Suprapubic skin (tissue), 4 donors: ENCODE measurements at regions not wholly inside any gene's neighbourhood (a gene's known extent, or its start where the extent isn't known, plus 50 kb on each side); places are given as distances from the start of the nearest gene placed in this dataset.

Experiments
- DNase-seq, 2 donors: peaks; one replicate each; pipeline ENCODE4 v3.0.0-alpha.2; 2019; ENCODE audit warnings: low spot score in 2 of 2
- H3K27ac ChIP-seq: fragments of 200-600 bp; sonication (generic); one replicate; pipeline ENCODE4 v1.5.1; 2019
- H3K27me3 ChIP-seq: fragments of 200-600 bp; sonication (generic); one replicate; pipeline ENCODE4 v1.5.1; 2019
- H3K36me3 ChIP-seq: fragments of 200-600 bp; sonication (generic); one replicate; pipeline ENCODE4 v1.5.1; 2019
- H3K4me1 ChIP-seq: fragments of 200-600 bp; sonication (generic); one replicate; pipeline ENCODE4 v1.5.1; 2019
- H3K4me3 ChIP-seq: fragments of 200-600 bp; sonication (generic); one replicate; pipeline ENCODE4 v1.5.1; 2019; ENCODE audit warnings: mild to moderate bottlenecking
- H3K9me3 ChIP-seq: fragments of 200-600 bp; sonication (generic); one replicate; pipeline ENCODE4 v1.5.1; 2019
- EP300 ChIP-seq: sonication (generic); formaldehyde crosslinking; IDR thresholded peaks from one replicate; pipeline ENCODE4 v1.6.1; 2017; ENCODE audit warnings: antibody characterized with exemption
- POLR2A ChIP-seq, 2 donors: fragments of 450-650 bp; IDR thresholded peaks; one replicate each; pipeline ENCODE4 v1.6.1; 2017; ENCODE audit warnings: antibody characterized with exemption in 2 of 2, mild to moderate bottlenecking in 2 of 2, moderate library complexity in 2 of 2
- POLR2AphosphoS5 ChIP-seq, 3 donors: sonication (generic); formaldehyde crosslinking; IDR thresholded peaks; one replicate each; pipeline ENCODE4 v1.6.1; 2017; ENCODE audit warnings: antibody characterized with exemption in 3 of 3
- WGBS: methylation state at CpG from one replicate; pipeline ENCODE4 v1.1.5; 2018; 5-methylcytosine and 5-hydroxymethylcytosine counted together
- TF ChIP-seq, protein P1 (sequence below), 2 donors: fragments of 200-600 bp in 1 of 2; fragments of 450-650 bp in 1 of 2; sonication (generic) in 1 of 2; IDR thresholded peaks; one replicate each; pipeline ENCODE4 v1.5.1; 2016 to 2019; ENCODE audit warnings: antibody characterized with exemption in 2 of 2, mild to moderate bottlenecking in 1 of 2, moderate library complexity in 1 of 2

DNA sequence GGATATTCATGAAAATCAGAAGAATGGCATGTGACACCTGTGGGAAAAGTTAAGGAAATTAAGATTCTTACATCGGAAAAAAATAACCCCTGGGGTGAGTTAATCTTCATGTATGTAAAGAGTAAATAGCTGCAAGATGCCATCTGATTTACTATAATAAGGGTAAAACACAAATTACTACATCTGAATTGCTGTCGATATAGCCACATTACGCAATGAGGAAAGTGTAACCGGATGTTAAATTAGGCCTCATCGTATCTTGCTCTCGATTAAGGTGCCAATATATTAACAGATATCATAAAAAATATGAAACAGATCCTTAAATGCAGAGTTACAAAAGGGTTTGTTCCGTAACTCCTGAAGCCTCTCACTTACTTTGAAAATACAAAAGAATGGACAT is 87.4 kb upstream of the ID4 start:
- no peaks in the 10 kb centered on the region for H3K27me3 ChIP-seq

GRCh38 chr6:19752746-19753145 is 84.4 kb upstream of the ID4 start:
- DNase-seq: no peak
- Histone ChIP-seq H3K4me1 (no peaks in the 10 kb centered on the region), H3K4me3 (no peak overlapping the region), H3K9me3 (no peaks in the 10 kb centered on the region), H3K36me3 (no peaks in the 10 kb centered on the region), H3K27me3 (no peaks in the 10 kb centered on the region), H3K27ac (no peak overlapping the region)
- TF ChIP-seq EP300: no peak
- 86% methylated on average over 2 of the region's 2 CpGs for WGBS

More for the DNA sequence above, 87.4 kb upstream of the ID4 start:
- WGBS: 90% methylated on average over 7 of the region's 7 CpGs
- TF ChIP-seq POLR2AphosphoS5 (IDR thresholded peaks at IDR 0.05): no peak
- Histone ChIP-seq H3K36me3 (no peaks in the 10 kb centered on the region), H3K9me3 (no peaks in the 10 kb centered on the region), H3K4me3 (no peak overlapping the region), H3K27ac (no peak overlapping the region), H3K4me1 (no peaks in the 10 kb centered on the region)
- DNase-seq: no peak

- H3K27ac ChIP-seq: no peak overlapping the region
- H3K9me3 ChIP-seq: no peaks in the 10 kb centered on the region
- H3K27me3 ChIP-seq: no peaks in the 10 kb centered on the region
- no peak overlapping the region for H3K4me3 ChIP-seq
- no peaks in the 10 kb centered on the region for H3K4me1 ChIP-seq
- WGBS: 69% methylated on average over 5 of the region's 5 CpGs
- no peak for TF ChIP-seq POLR2A (IDR thresholded peaks at IDR 0.05)
- H3K36me3 ChIP-seq: no peaks in the 10 kb centered on the region
- no peak for DNase-seq
Measured at GRCh38 chr6:19753826-19754225, 83.3 kb upstream of the ID4 start.

- H3K27me3 ChIP-seq: no peaks in the 10 kb centered on the region
- no peak overlapping the region for H3K27ac ChIP-seq
- H3K4me1 ChIP-seq: no peaks in the 10 kb centered on the region
- no peaks in the 10 kb centered on the region for H3K9me3 ChIP-seq
- TF ChIP-seq, protein P1, sequence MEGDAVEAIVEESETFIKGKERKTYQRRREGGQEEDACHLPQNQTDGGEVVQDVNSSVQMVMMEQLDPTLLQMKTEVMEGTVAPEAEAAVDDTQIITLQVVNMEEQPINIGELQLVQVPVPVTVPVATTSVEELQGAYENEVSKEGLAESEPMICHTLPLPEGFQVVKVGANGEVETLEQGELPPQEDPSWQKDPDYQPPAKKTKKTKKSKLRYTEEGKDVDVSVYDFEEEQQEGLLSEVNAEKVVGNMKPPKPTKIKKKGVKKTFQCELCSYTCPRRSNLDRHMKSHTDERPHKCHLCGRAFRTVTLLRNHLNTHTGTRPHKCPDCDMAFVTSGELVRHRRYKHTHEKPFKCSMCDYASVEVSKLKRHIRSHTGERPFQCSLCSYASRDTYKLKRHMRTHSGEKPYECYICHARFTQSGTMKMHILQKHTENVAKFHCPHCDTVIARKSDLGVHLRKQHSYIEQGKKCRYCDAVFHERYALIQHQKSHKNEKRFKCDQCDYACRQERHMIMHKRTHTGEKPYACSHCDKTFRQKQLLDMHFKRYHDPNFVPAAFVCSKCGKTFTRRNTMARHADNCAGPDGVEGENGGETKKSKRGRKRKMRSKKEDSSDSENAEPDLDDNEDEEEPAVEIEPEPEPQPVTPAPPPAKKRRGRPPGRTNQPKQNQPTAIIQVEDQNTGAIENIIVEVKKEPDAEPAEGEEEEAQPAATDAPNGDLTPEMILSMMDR (IDR thresholded peaks at IDR 0.05): no peak
- TF ChIP-seq POLR2A (IDR thresholded peaks at IDR 0.05): no peak
- no peak for TF ChIP-seq POLR2AphosphoS5 (IDR thresholded peaks at IDR 0.05)
- TF ChIP-seq EP300: no peak
- no peak for DNase-seq
- no peaks in the 10 kb centered on the region for H3K36me3 ChIP-seq
- 81% methylated on average over 2 of the region's 2 CpGs for WGBS
- H3K4me3 ChIP-seq: no peak overlapping the region
Measured at GRCh38 chr6:19754686-19755085, 82.5 kb upstream of the ID4 start.

- 73% methylated on average over 1 of the region's 1 CpG for WGBS
- H3K36me3 ChIP-seq: no peaks in the 10 kb centered on the region
- no peaks in the 10 kb centered on the region for H3K4me1 ChIP-seq
- TF ChIP-seq, protein P1 (IDR thresholded peaks at IDR 0.05): no peak
- TF ChIP-seq POLR2AphosphoS5 (IDR thresholded peaks at IDR 0.05) (no peak), EP300 (no peak), POLR2A (IDR thresholded peaks at IDR 0.05) (no peak)
- no peak for DNase-seq
- H3K4me3 ChIP-seq: no peak overlapping the region
- H3K27me3 ChIP-seq: no peaks in the 10 kb centered on the region
- H3K27ac ChIP-seq: no peak overlapping the region
- H3K9me3 ChIP-seq: no peaks in the 10 kb centered on the region
Measured at GRCh38 chr6:19755181-19755580, 82.0 kb upstream of the ID4 start.

DNA sequence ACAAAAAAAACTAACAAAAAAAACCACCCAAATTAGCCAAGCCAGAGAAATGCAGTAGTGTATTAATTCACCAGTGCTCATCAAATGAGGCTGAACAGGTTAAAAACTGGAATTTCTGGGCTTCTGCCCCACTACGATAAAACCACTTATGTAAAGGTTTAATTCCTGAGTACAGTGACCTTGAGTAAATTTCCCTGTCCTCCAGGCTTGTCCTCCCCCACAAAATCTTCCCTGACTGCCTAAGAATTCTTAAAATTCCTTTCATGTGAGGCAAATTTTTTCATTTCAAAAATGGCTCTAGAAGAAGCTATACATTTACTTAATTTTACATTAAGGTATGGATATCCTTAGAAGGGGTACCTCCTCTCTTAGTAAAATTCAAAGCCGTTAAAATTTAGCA is 80.1 kb upstream of the ID4 start:
- no peak for DNase-seq
- WGBS: 61% methylated on average over 2 of the region's 2 CpGs
- no peaks in the 10 kb centered on the region for H3K4me1 ChIP-seq
- H3K4me3 ChIP-seq: no peak overlapping the region
- no peaks in the 10 kb centered on the region for H3K27me3 ChIP-seq
- no peaks in the 10 kb centered on the region for H3K9me3 ChIP-seq
- H3K36me3 ChIP-seq: no peaks in the 10 kb centered on the region
- H3K27ac ChIP-seq: no peak overlapping the region
- TF ChIP-seq POLR2A (IDR thresholded peaks at IDR 0.05) (no peak), EP300 (no peak), POLR2AphosphoS5 (IDR thresholded peaks at IDR 0.05) (no peak)
- TF ChIP-seq, protein P1 (IDR thresholded peaks at IDR 0.05): no peak

- Histone ChIP-seq H3K9me3 (no peaks in the 10 kb centered on the region), H3K27ac (no peak overlapping the region), H3K4me1 (no peaks in the 10 kb centered on the region), H3K27me3 (no peaks in the 10 kb centered on the region), H3K36me3 (no peaks in the 10 kb centered on the region), H3K4me3 (no peak overlapping the region)
- DNase-seq: no peak
- WGBS: 67% methylated on average over 3 of the region's 3 CpGs
- TF ChIP-seq POLR2AphosphoS5 (IDR thresholded peaks at IDR 0.05) (no peak), EP300 (no peak), POLR2A (IDR thresholded peaks at IDR 0.05) (no peak)
- TF ChIP-seq, protein P1 (IDR thresholded peaks at IDR 0.05): no peak
Measured at GRCh38 chr6:19759117-19759880, 77.9 kb upstream of the ID4 start.
